Dermis microvascular lymphatic vessel endothelial cell (primary cell): ENCODE measurements at regions not wholly inside any gene's neighbourhood (a gene's known extent, or its start where the extent isn't known, plus 50 kb on each side); places are given as distances from the start of the nearest gene placed in this dataset.
"Not testable (repeated sequence)": the region's sequence is repeated elsewhere in the genome, so short reads cannot be mapped to it uniquely, and the experiment has no call there.

Experiments
- DNase-seq, 2 donors: peaks; one replicate each; pipeline versions ENCODE4 v3.0.0 to v3.0.0-alpha.2; 2010; ENCODE audit warnings: low read depth in 2 of 2

DNA sequence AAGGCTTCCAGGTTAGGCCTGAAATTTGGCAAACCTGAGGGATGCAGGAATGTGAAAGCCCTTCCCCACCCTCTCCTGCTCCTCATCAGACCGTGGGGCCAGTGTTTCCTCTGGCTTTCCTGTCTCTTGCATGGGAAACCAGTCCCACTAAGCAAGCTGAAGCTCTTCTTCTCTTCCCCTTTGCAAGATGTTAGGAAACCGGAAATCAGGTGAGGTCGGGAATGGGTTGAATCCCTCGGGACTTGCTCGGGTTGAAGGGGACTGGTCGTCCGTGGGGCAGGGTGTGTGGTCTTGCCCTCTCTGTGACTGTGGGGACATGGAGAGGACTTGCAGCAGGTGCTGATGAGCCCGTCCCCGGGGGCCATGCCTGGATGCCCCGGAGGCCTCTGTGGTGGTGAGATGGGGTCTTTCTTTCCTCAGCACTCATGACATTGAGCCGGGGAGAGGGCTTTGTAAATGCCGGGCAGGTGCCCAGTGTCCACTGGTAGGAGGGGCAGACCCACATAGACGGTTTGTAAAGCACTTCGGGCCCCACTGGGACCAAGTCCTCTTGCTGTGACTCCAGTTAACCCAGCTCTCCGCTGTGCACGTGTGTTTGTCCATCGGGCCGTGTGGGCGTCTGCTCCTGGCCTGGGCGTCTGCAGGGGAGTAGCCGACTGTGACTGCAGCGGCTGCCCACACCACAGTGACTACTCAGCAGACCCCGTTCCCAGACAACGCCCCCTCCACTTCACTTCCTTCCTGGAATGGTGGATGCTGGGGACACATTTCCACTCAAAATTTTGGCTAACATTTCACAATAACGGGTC lies 373.9 kb downstream of the GLRX3 start:
- DNase-seq = no peak

DNA sequence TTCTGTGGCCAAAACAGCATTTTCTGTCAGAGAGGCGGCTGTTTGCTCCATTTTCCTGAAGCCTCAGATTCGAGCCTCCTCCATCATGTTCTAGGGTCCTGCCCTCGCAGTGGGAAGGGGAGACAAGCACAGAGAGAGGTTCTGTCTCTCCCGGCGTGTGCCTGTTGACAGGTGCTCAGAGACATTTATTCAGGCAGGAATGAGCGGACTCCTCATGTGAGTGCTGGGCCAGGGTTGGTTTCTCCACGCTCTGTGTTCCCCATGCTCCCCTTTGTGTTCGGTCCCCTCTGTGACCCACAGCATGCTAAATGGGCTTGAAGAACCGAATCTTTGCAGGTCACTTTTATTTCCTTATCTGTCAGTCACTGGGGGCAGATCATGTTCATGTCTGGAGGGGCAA lies 374.6 kb downstream of the GLRX3 start:
- no peak for DNase-seq

DNA sequence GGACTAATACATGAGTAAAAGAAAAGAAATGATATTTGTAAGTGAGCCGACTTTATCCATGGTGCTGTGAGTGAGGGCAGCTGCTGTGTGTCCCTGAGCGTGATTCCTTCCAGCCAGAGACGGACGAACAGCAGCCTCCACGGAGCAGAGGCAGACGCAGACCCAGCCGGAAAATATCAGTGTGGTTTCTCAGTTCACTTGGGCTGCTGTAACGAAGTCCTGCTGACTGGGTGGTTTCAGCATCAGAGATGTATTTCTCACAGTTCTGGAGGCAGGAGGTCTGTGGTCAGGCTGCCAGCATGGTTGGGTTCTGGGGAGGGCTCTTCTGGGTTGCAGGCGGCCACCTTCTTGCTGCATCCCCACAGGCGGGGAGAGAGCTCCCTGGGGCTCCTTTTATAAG lies 375.6 kb downstream of the GLRX3 start:
- DNase-seq = no peak

DNA sequence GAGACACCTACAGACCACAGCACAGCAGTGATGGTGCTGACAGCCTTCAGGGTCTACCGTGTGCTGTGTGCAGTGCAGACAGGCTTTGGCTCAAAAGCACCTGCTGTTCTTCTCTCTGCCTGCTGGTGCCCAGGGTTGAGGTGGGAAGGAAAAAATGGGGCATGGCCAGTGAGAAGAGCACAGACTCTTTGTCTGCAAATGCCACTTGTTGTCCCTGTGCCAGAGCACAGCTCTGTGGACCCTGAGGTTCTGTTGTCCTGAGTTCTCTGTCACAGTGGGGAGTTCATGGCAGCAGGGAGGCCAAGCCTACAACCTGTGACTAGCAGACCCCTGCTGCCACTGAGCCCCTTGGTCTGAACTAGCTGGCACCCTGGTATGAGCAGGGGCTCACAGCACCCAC lies 376.7 kb downstream of the GLRX3 start:
- DNase-seq = no peak

DNA sequence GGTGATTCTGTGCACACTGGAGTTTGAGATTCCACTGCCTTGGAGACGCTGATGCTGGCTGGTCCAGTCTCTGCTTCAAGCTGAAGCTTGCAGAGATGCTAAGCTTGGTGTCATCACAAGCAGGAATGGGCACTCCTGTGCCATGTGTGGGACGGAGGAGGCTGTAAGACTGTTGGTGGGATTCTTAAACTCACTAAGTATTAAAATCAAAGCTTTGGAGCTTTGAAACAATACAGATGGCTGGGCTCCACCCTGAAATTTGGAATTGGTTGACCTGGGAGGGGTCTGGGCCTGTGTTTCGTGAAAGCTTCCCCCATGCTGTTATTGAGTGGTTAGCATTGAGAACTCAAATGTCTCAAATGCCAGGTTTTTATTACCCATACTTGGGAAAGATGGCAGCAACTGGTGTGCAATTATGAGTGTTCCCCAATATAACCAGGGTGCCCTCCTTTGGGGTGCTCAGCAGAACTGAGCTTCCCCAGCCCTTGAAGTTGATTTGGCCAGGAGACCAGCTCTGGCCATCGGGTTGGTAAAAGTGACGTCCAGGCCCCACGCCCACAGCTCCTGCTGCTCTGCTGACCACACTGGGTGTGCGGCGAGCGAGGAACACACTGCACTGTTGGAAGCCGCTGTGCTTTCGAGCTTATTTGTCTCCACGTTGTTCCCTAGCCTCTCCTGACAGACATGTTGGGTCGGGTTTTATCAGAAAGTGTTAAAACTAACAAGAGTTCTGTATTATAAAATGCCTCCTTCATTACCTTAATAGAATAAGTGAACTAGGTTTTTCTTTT lies 377.7 kb downstream of the GLRX3 start:
- no peak for DNase-seq

DNA sequence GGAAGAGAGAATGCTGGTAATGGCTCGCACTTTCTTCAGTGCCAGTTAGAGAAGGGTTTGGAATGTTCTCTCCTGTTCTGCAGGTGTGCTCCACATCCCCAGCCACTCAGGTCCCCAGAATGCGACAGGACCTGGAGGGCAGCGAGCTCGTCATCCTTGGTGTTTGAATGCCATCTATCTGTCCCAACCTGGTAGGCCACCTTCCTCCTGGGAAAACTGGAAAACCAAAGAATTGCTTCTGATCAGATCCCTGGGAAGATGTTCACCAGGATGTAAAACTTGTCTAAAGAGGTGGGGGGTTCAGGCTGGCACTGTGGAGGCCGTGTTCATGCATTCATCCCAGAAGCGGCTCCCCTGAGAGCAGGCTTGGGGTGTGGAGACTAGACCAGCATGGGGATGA lies 379.5 kb downstream of the GLRX3 start:
- no peak for DNase-seq

DNA sequence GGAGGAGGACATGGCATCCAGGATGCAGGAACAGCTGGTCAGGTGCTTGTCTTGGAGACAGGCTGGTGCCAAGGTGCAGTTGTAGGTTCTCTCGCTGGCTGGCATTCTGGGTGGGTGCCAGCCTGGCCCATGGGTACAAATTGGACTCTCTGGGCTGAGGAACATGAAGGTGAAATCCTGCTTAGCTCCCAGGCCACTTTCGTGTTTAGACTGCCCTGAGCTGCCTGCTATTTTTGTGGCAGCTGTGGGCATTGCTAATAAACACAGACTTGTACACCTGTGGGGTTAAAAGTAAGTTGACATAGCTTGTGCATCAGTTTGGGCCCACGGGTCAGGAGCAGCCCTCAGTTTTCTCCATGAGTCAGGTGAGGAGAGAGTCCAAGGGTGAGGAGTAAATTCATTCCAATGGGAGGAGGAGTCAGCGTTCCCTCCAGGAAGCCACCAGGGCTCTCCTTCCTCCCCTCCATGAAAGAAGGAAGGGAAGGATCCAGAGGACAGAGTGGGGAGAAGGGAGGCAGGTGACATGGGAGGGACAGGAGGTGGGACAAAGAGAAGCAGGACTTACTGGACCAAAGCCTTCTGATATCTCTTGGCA lies 380.0 kb downstream of the GLRX3 start:
- DNase-seq = no peak

DNA sequence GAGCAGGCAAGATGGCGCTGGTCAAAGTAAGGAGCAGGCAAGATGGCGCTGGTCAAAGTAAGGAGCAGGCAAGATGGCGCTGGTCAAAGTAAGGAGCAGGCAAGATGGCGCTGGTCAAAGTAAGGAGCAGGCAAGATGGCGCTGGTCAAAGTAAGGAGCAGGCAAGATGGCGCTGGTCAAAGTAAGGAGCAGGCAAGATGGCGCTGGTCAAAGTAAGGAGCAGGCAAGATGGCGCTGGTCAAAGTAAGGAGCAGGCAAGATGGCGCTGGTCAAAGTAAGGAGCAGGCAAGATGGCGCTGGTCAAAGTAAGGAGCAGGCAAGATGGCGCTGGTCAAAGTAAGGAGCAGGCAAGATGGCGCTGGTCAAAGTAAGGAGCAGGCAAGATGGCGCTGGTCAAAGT lies 382.7 kb downstream of the GLRX3 start:
- DNase-seq = not testable (repeated sequence)

DNA sequence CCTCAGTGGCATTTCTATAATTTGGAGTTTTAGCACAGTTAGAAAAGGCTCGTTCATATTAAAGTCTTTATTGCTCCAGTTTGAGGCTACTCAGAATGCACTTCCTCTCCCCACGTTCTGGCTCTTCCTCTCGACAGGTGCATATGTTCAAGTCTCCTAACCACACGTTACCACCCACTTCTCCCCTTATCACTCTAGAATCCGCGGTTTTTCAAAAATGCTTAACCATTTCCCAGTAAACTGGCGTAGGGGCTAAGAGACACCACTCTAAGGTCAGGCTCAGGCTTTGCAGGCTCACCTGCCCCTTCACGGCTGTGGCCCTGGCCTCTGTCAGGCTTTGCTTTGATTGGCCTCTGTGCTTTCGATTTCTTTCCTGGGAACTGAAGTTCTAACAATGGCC lies 383.6 kb downstream of the GLRX3 start:
- DNase-seq = no peak

DNA sequence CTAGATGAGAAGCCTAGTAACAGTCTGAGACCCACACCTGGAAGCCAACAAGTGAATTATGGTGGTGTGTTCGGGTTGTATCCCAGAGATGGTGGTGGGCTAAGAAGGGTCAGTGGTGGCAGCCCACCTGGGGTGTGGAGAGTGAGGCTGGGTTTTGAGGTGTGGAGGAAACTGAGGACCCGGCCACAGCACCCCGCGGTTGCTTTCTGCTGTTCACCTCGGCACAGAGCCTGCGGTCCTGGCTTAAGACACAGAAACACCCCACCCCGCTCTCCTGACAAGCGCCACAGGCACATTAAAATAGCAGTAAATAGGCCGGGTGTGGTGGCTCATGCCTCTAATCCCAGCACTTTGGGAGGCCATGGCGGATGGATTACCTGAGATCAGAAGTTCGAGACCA lies 395.1 kb downstream of the GLRX3 start:
- DNase-seq = no peak

DNA sequence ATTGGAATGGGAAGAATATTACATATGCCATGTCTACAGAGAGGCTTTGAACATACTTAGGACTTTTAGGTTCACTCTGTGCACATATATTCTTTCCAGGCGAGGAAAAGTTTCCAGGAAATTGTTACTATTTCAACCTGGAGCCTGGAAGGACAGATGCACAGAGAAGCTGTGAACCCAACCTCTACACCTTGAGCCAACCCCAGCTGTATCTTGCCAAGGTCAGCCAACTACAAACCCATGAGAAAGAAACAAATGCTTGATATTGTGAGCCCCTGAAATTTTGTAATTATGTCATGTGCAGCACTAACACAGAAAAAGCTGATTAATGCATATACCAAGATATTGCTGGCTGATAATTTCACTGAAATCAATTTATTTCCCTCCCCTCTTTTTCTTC lies 404.9 kb downstream of the GLRX3 start:
- DNase-seq = no peak

DNA sequence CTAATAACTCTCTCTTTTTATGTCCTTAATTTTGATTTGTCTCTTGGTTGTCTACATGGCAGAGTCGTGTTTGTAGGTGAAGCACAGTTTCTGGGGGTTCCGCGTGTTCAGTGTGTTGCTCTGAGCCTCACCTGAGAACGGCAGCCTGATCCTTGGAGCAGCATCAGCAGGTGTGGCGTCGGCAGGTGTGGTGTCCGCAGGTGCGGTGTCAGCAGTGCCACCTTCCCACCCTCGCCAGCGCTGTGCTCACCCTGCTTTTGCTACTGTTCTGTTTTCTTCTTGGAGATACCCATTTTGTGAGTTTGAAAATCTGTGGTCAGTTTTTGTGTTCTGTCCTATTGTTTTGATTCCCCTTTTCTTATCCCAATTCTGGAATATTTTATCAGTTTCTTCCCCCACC lies 406.6 kb downstream of the GLRX3 start:
- DNase-seq = no peak

DNA sequence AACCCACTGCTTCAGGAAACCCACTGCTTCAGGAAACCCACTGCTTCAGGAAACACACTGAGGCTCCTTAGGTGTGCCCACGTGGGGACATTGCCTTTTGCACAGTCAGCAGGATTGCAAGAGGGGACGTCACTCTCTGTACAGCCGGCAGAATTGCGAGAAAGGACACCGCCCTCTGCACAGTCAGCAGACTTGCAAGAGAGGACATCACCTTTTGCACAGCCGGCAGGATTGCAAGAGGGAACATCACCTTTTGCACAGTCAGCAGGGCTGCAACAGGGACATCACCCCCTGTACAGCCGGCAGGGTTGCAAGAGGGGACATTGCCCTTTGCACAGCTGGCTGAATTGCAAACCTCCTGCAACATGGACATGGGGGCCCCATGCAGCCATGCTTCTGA lies 407.6 kb downstream of the GLRX3 start:
- no peak for DNase-seq

DNA sequence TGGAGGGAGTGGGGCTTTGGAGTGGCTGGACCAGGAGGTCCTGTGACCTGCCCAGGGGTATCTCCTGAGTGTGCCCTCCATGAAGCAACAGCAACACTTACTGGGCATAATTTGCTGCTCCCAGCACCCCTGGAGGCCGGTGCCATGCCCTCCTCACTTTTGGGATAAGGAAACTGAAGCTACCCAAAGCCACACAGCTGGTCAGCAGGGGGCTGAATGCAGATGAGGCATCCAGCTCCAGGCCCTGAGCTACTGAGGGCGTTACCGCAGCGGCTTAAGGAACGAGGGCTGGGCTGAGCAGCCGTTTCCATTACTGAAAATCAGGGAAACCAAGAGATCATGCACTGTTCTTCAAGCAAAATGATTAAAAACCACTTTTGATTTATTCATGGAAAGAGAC lies 408.9 kb downstream of the GLRX3 start:
- DNase-seq = no peak

DNA sequence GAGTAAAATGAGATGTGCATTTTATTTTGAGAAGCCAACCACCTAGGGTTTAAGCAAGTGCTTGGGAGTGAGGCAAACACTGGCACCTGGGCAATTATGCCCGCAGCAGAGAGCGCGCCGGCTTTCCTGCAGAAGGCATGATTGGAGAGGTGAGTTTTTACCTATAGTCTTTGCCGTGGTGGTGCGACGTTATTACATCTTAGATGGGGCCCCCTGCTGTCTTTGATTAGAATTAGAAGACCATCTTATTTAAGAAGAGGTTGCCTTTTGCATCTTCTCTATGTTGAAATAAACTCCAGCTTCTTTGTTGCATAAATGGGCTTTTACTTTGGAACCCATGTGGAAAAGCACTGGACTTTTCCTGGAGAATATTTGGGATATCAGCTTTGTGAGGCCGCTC lies 409.5 kb downstream of the GLRX3 start:
- no peak for DNase-seq

DNA sequence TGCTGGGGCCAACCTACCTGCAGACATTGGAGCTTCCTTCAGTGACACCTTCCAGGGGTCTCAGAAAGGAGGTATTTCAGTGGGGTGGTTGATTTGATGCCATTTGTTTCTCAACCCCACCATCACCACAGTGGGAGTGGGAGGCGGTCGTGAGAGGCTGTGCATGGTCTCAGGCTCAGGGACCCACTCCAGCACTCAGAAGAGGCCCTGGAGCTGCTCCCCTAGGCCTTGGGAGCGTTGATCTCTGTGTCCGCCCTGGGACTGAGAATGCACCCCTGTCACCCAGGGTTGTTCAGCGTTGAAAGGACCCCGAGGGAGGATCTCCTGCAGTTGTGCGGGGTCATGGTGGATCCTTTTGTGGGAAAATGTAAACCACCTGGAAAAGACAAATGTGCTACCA lies 410.6 kb downstream of the GLRX3 start:
- DNase-seq = no peak

DNA sequence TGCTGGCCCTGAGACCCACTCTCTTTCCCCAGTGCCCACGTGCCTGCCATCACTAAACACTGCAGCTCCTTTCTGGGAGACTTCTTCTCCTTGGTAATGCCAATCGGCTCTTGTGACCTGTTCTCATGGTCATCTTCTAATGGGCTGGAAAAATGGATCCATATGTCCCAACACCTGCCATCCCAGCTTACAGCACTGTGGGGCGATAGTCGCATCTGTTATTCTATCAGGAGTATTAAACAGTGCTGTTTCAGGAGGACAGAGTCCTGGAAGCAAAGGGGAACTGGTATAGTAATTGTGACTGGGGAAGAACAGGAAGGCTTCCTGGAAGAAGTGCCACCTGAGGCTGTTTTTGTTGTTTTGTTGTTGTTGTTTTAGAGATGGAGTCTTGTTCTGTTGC lies 411.2 kb downstream of the GLRX3 start:
- DNase-seq = no peak

DNA sequence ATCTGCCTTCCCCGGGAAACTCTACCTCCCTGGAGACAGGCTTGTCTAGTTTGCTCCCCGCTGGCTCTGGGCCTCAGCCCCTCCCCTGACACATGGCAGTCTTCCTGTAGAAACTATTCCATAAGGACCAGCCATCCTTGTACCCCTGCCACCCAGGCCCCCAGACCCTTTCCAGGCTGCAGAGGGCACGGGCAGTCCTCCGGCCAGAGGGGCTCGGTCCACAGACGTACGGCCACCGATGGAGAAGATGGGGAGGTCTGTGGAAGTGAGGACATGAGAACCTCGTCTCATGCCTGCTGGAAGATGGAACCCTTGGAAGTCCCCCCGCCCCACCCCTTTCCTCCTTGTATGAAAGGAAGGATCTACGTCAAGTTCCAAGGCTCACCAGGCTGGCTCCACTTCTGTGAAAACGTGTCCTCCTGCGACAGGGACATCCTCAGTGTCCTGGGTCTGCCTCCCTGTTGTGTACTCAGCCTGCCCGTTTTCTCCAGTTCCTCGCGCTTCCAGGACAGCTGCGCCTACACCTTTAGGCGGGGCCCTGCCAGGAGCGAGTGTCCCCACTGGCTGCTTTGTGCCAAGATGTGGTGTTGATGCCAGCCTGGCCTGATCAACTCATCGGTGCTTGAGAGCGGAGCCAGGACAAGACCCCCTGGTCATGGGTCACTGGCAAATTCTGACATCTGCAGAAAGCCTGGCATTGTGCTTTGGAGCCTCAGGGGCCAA lies 414.9 kb downstream of the GLRX3 start:
- DNase-seq = no peak

DNA sequence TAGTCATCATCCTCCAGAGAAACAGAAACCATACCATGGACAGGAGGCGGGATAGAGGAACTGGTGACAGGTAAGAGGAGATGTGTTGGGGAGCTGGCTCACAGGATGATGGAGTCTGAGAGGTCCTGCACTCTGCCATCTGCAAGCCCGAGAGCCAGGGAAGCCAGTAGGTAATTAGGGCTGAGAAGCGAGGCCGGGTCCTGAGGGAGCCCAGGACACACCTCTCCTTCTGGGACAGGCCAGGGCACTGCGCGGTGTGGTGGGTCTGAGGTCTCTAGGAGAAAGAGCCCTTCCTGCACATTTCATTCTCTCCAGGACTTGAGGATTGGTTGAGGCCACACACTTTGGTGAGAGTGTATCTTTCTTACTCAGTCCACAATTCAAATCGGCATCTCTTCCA lies 415.5 kb downstream of the GLRX3 start:
- DNase-seq = no peak

DNA sequence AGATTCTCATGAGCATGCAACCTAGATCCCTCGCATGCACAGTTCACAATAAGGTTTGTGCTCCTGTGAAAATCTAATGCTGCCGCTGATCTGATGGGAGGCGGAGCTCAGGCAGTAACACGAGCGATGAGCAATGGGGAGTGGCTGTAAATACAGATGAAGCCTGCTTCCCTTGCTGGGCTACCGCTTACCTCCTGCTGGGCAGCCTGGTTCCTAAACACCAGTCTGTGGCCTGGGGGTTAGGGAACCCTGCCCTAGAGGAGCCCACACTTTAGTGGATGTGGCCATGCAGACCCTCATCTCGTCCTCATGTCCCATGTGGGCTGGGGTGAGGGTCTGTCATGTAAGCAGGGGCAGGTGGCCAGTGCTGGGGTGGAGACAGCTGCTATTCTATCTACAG lies 417.6 kb downstream of the GLRX3 start:
- no peak for DNase-seq

DNA sequence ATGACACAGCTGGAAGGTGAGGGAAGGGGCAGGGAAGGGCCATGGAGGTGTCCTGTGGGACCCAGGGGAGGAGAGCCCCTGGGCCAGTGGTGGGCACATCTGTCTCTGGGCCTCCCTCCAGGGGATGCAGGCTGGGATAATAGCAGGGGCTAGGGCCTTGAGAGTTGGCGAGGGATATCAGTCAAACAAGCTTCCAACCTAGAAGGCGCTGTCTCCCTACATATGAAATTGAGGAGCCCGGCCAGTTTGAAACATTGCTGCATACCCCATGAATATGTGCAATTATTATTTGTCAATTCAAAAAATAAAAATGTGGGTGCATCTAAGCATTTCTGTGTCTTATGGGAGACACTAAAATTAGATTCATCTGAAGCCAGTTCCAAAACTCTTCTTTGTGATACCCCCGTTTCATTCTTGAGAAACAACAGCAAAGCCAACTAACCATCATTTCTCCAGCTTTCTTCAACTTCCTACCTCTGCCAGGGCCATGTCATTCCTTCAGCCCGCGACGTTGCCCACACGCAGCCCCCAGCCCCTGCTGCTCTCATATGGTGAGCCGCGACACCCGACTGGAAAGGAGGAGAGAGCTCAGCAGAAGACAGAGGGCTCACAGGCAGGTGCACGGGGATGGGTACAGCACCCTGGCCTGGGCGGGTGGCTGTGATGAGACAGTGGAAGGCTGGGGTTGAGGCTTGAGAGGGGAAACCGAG lies 418.7 kb downstream of the GLRX3 start:
- no peak for DNase-seq

DNA sequence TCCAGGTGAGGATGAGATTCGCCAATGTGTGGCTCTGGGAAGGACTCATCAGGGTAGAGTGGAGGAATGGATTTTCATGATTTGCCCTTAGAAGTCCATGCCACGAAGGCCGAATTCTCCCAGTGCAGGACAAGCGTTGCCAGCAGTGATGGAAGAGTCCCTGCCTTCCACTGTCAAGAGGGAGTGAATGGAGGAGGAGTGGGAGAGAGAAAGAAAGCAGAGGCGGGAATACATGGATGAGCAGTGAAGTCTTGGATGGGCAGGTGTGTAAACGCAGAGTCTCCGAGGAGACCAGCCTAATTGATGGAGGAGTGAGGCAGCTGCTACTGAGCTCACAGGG lies 419.2 kb downstream of the GLRX3 start:
- no peak for DNase-seq
